DMS114 treated with DMSO at 0.1 percent for 48 hours (cell line): ENCODE measurements at regions not wholly inside any gene's neighbourhood (a gene's known extent, or its start where the extent isn't known, plus 50 kb on each side); places are given as distances from the start of the nearest gene placed in this dataset.

Experiments
- DNase-seq: peaks from one replicate; lab custom pipeline; 2025; ENCODE audit not compliant: unreplicated experiment; lab: John Stamatoyannopoulos, UW

- no peak for DNase-seq
These were observed 701.9 kb upstream of the ZP4 start for GRCh38 chr1:238592621-238593020.

DNA sequence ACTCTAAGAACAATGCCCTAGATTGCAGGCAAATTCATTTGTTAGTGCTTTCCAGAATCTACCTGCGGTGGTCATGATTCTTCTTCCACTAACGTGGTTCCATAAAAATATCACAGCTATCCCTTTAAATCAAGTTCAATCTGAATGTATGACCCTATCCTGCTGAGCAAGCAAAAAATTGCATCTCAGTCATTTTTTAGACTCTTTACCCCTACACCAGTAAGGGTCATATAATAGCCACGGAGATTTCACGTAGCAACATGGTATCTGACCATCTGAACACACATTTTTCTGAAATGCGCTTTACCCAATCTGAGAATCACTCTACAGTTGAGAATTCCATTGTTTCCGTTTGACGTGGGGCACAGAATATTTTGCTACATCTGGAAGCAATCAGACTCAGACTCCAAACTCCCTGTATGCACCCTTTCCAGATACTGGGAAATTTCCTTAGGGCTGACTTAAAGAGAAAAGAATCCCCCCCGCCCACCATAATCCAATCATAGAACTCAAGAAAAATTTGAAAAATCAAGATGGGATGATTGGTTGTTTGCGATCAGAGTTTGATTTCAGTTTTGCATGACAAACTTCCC is 699.2 kb upstream of the ZP4 start:
- no peak for DNase-seq

DNA sequence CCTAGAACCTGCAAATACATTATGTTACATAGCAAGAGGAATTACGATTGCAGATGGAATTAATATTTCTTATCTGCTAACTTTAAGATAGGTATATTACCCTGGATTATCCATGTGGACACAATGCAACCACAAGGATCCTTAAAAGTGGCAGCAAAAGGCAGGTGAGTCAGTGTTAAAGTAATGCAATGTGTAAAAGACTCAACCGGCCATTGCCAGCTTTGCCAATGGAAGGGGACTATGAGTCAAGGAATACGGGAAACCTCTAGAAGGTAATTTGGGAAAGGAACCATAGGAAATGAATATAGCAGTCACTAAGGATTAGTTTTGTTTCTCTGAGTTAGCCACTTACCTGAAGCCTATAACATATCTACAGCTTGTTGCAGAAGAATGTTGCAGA is 692.1 kb upstream of the ZP4 start:
- DNase-seq: no peak

DNA sequence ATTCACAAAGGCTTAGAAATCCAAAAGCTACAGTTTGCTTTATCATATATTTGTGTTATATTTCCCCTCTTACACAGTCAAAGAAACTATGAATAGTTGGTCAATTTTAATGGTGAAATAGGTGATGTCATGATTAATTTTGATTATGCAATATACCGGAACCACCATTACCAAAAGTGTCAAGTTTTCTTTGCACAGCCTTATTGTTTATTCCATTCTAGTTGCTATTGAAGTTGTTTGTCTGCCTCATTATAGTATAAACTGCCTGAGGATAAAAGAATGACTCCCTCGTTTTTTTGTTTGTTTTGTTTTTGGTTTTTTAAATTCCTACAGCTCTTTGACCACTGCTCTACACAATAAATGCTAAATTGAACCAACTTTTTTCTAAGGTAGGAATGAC is 690.6 kb upstream of the ZP4 start:
- no peak for DNase-seq

DNA sequence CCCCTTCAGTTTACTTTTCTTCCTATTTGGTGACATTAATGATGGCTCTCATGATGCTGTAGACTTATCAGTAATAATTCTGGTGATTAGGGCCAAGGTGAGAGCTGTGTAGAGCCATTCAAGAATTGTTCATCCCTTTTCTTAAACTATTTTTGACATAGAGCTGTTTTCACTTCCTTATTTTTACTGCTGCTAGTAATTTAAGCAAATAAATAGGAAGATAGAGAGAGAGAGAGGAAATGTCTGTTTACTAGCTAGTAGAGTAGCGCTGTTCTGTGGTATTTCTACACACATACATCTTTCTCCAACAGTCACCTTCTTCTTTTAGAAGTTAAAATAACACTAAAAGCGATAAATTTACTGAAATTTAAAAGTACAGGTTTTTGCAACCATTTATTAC is 678.0 kb upstream of the ZP4 start:
- no peak for DNase-seq

- DNase-seq: no peak
These were observed 671.6 kb upstream of the ZP4 start for GRCh38 chr1:238562341-238562740.

DNA sequence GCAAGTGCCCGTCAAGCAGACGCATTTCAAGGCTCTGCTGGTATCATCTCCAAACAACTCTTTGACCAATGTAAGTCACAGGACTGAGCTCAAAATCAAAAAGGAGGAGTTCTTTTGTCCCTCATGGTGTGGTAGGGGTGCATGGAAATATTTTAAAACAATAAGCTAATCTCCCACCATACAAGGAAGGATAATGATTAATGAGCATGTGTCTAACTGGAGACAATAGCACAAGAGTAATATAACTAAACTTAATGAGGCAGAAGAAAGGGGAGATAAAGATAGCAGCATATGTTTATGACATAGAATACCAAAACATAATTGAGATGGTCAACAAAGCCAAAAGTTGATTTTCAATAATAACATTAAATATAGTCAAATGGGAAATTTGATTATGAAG is 668.0 kb upstream of the ZP4 start:
- no peak for DNase-seq

DNA sequence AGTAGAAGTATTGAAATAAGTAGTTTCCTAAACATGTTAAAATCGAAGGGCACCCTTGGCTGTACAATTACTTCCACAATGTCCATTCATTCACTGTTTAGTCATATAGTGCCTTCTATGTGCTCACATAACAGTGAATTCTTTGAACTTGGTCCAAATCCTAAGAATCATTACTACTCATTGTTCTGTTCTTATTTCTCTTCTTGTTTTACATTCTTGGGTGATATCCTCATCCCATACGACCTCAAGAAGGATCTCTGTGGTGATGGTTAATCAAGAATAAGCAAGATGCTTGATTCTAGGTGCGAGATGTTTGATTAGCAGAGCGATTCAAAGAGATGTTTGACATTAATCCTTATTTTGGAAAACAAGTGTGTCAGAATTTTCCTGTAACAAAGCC is 667.4 kb upstream of the ZP4 start:
- DNase-seq: no peak

- DNase-seq: no peak
These were observed 661.5 kb upstream of the ZP4 start for GRCh38 chr1:238552271-238552670.

GRCh38 chr1:238549137-238549536 is 658.4 kb upstream of the ZP4 start:
- DNase-seq: no peak

- no peak for DNase-seq
These were observed 655.4 kb upstream of the ZP4 start for GRCh38 chr1:238546118-238546517.

DNA sequence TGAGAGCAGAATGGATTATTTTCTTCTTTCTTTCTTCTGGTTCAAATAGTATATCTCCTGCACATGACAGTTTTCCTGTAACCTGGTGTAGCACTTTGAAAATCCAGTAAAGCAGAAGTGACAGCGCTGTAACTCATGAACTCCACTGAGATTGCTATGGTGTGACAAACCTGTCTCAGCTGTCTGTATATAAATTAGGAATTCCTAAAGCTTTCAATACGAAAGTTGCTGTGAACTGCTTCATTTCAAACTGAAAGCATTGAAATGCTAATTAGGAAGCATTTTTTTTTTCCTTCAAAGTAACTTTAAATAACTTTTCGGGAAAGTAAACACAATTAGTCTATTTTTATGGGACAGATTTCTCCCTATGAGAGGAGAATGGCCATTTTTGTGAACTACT is 646.9 kb upstream of the ZP4 start:
- DNase-seq: no peak

GRCh38 chr1:238530209-238530851 is 639.6 kb upstream of the ZP4 start:
- no peak for DNase-seq

GRCh38 chr1:238517711-238518110 is 627.0 kb upstream of the ZP4 start:
- no peak for DNase-seq

DNA sequence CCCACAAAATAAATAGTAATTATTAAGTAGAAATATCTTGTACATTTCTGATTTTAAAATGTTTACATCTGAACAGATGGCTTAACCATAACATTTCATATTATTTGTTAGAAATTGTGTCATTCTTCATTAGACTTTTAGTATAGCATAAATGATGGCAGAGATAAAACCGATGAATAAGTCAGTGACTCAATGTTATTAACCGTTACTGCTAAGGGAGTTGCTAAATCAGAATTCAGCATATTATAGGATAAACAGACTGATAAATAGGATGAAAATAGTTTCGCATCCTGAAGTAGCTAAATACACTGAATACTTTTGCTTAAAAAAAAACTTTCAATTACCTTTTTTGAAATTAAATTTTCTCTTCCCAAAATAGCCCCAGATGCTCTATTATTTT is 610.6 kb upstream of the ZP4 start:
- DNase-seq: no peak

DNA sequence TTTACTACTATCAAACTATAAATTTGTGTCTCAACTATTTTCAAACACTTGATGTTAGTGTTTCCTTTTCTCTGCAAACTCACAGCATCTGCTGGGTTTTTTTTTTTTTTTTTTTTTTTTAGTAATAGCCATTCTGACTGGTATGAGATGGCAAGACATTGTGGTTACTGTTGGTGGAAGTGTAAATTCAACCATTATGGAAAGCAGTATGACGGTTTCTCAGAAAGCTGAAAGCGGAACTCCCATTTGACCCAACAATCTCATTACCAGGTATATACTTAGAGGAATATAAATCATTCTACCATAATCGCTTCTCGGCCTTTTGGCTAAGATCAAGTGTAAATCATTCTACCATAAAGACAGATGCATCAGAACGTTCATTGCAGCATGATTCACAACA is 608.3 kb upstream of the ZP4 start:
- DNase-seq: no peak

- no peak for DNase-seq
These were observed 601.5 kb upstream of the ZP4 start for GRCh38 chr1:238492271-238492670.

DNA sequence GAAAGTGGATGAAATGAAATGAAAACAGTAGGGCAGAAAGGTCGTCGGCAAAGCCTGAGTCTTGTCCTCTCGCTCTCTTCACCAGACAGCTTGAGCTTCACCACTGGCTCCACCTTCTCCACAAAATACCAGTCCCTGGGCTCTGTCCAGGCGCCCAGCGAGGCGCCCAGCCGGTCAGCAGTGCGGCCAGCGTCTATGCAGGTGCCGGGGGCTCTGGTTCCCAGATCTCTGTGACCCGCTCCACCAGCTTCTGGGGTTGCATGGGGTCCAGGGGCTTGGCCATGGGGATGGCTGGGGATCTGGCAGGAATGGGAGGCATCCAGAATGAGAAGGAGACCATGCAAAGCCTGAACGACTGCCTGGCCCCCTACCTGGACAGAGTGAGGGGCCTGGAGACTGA is 600.5 kb upstream of the ZP4 start:
- DNase-seq: no peak

DNA sequence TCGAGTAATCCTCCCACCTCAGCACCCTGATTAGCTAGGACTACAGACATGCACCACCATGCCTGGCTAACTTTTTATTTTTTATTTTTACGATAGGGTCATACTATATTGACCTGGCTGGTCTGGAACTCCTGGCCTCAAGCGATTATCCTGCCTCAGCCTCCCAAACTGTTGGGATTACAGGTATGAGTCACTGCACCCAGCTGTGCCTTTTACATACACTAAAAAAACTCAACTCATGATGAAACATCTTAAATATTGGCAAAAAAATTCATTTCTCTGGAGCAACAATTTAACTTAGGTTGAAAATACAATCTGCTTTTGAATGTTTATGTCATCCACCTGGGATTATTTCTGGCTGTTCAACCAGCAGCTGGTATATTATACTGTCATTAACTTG is 598.3 kb upstream of the ZP4 start:
- DNase-seq: no peak

GRCh38 chr1:238488401-238488800 is 597.7 kb upstream of the ZP4 start:
- no peak for DNase-seq

GRCh38 chr1:238487931-238488330 is 597.2 kb upstream of the ZP4 start:
- DNase-seq: no peak

- DNase-seq: no peak
These were observed 595.1 kb upstream of the ZP4 start for GRCh38 chr1:238485912-238486209.

- no peak for DNase-seq
These were observed 594.6 kb upstream of the ZP4 start for GRCh38 chr1:238485057-238485911.
